ENCODE measurements at regions not wholly inside any gene's neighbourhood (a gene's known extent, or its start where the extent isn't known, plus 50 kb on each side); places are given as distances from the start of the nearest gene placed in this dataset.

GRCh38 chr22:48905206-48905975 lies 922.3 kb downstream of the BRD1 start:
- DNase-seq, result no peak

- DNase-seq, result no peak
These were observed 924.6 kb downstream of the BRD1 start for GRCh38 chr22:48902983-48903650.

- DNase-seq, result no peak
These were observed 925.4 kb downstream of the BRD1 start for GRCh38 chr22:48902001-48902869.

GRCh38 chr22:48901324-48901723 lies 926.3 kb downstream of the BRD1 start:
- DNase-seq, result no peak

- no peak for DNase-seq
These were observed 927.0 kb downstream of the BRD1 start for GRCh38 chr22:48900626-48901025.

- DNase-seq, result no peak
These were observed 927.4 kb downstream of the BRD1 start for GRCh38 chr22:48900327-48900597.

- no peak for DNase-seq
These were observed 927.9 kb downstream of the BRD1 start for GRCh38 chr22:48899523-48900326.

- DNase-seq, result no peak
These were observed 929.0 kb downstream of the BRD1 start for GRCh38 chr22:48898524-48899250.

- no peak for DNase-seq
These were observed 929.9 kb downstream of the BRD1 start for GRCh38 chr22:48897645-48898370.

GRCh38 chr22:48896766-48897644 lies 930.7 kb downstream of the BRD1 start:
- DNase-seq, result no peak

- DNase-seq, result no peak
These were observed 931.6 kb downstream of the BRD1 start for GRCh38 chr22:48895831-48896765.

GRCh38 chr22:48895336-48895735 lies 932.3 kb downstream of the BRD1 start:
- DNase-seq, result no peak

- DNase-seq, result no peak
These were observed 932.8 kb downstream of the BRD1 start for GRCh38 chr22:48894804-48895250.

GRCh38 chr22:48894064-48894671 lies 933.5 kb downstream of the BRD1 start:
- DNase-seq, result no peak

GRCh38 chr22:48893288-48894063 lies 934.2 kb downstream of the BRD1 start:
- DNase-seq, result no peak

GRCh38 chr22:48892578-48893287 lies 934.9 kb downstream of the BRD1 start:
- DNase-seq, result no peak

All from 8988T (cell line).